ENCODE measurements at regions not wholly inside any gene's neighbourhood (a gene's known extent, or its start where the extent isn't known, plus 50 kb on each side); places are given as distances from the start of the nearest gene placed in this dataset.

DNA sequence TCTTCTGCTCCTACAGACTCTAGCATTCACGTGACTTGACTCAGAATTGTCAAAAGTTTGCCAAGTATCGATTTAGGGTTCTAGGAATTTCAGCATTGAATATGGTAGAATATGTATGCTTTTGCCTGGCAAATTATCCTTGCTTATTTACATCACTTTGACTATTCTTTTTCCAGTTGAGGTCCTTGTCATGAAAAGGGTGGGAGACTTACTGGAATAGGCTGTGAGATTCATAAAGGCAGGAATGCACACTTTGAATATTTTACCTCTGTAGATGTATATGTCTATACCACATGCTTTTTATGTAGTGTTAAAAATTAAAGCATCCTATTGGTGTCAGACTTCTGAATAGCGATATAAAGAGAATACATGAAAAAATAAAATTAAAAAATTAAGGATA is 378.8 kb upstream of the RARB start:
- TF ChIP-seq, protein P1, sequence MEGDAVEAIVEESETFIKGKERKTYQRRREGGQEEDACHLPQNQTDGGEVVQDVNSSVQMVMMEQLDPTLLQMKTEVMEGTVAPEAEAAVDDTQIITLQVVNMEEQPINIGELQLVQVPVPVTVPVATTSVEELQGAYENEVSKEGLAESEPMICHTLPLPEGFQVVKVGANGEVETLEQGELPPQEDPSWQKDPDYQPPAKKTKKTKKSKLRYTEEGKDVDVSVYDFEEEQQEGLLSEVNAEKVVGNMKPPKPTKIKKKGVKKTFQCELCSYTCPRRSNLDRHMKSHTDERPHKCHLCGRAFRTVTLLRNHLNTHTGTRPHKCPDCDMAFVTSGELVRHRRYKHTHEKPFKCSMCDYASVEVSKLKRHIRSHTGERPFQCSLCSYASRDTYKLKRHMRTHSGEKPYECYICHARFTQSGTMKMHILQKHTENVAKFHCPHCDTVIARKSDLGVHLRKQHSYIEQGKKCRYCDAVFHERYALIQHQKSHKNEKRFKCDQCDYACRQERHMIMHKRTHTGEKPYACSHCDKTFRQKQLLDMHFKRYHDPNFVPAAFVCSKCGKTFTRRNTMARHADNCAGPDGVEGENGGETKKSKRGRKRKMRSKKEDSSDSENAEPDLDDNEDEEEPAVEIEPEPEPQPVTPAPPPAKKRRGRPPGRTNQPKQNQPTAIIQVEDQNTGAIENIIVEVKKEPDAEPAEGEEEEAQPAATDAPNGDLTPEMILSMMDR (IDR thresholded peaks at IDR 0.05; ENCODE audit: poor library complexity, severe bottlenecking): no peak
- no peak for TF ChIP-seq EZH2 (IDR thresholded peaks at IDR 0.05; ENCODE audit: borderline replicate concordance, insufficient read depth, low read length, poor library complexity, severe bottlenecking)
- no peak for TF ChIP-seq EP300 (conservative IDR thresholded peaks at IDR 0.05; ENCODE audit: poor library complexity, severe bottlenecking)
- no peak for TF ChIP-seq POLR2AphosphoS5 (IDR thresholded peaks at IDR 0.05)
- TF ChIP-seq SMC3 (conservative IDR thresholded peaks at IDR 0.05; ENCODE audit: poor library complexity): no peak
- no peak for TF ChIP-seq REST (IDR thresholded peaks at IDR 0.05; ENCODE audit: borderline replicate concordance)
- TF ChIP-seq MXI1 (conservative IDR thresholded peaks at IDR 0.05; ENCODE audit: poor library complexity, severe bottlenecking): no peak
